Kidney (tissue), 13 donors: ENCODE measurements at regions not wholly inside any gene's neighbourhood (a gene's known extent, or its start where the extent isn't known, plus 50 kb on each side); places are given as distances from the start of the nearest gene placed in this dataset.

Source experiments
- DNase-seq, 5 donors: peaks; one replicate each; pipeline ENCODE4 v3.0.0-alpha.2; 2013 to 2020
- FAIRE-seq: peaks from 2 replicates; lab custom pipeline; 2012; peaks lifted over from hg19 to GRCh38; lab: Jason Lieb, UNC
- H3K27ac ChIP-seq, 2 donors: one replicate each; pipeline ENCODE4 v1.7.0; 2013; ENCODE audit warnings: low read depth in 2 of 2, low read length in 2 of 2, inconsistent platforms in 1 of 2
- H3K27me3 ChIP-seq: one replicate; pipeline ENCODE4 v1.7.1; 2013; ENCODE audit warnings: low read length, inconsistent platforms; ENCODE audit not compliant: control insufficient read depth, insufficient read depth
- H3K36me3 ChIP-seq, 3 donors: one replicate each; pipeline versions ENCODE4 v1.7.0 to v1.7.1; 2013; ENCODE audit warnings: low read length in 3 of 3, control low read depth in 1 of 3, inconsistent platforms in 1 of 3; ENCODE audit not compliant: insufficient read depth in 3 of 3, control insufficient read depth in 2 of 3
- H3K4me1 ChIP-seq, 3 donors: one replicate each; pipeline versions ENCODE4 v1.7.0 to v1.7.1; 2013; ENCODE audit warnings: low read length in 3 of 3, inconsistent platforms in 1 of 3, low read depth in 1 of 3; ENCODE audit not compliant: control insufficient read depth in 2 of 3, insufficient read depth in 2 of 3
- H3K4me3 ChIP-seq, 3 donors: one replicate each; pipeline versions ENCODE4 v1.7.0 to v1.8.1; 2013; ENCODE audit warnings: low read length in 3 of 3, control low read depth in 1 of 3, inconsistent platforms in 1 of 3
- H3K9ac ChIP-seq, 3 donors: one replicate each; pipeline versions ENCODE4 v1.7.0 to v1.7.1; 2013; ENCODE audit warnings: low read length in 3 of 3, control low read depth in 1 of 3, inconsistent platforms in 1 of 3
- H3K9me3 ChIP-seq, 3 donors: one replicate each; pipeline versions ENCODE4 v1.7.0 to v1.7.1; 2013; ENCODE audit warnings: low read length in 3 of 3, control low read depth in 1 of 3, inconsistent platforms in 1 of 3; ENCODE audit not compliant: control insufficient read depth in 2 of 3, insufficient read depth in 1 of 3
- intact Hi-C: fragments of 100-400 bp; cut with DNase I; formaldehyde crosslinking; loops from one replicate; pipeline ENCODE4 v1.11.1; 2022
- TF ChIP-seq, protein P1 (sequence below): IDR thresholded peaks from 3 replicates; pipeline ENCODE4 v1.5.1; 2012; ENCODE audit warnings: mild to moderate bottlenecking, moderate library complexity, borderline replicate concordance; ENCODE audit not compliant: insufficient read depth; ENCODE audit errors: extremely low read depth
- donor health status: control.
- donor health status: control.
- donor health status: control.
- donor health status: control.
- donor health status: control.
- donor health status: DM: yes; HTN: yes; CAD: no.
- donor health status: Normal renal cell carcinoma (clear cell type).

DNA sequence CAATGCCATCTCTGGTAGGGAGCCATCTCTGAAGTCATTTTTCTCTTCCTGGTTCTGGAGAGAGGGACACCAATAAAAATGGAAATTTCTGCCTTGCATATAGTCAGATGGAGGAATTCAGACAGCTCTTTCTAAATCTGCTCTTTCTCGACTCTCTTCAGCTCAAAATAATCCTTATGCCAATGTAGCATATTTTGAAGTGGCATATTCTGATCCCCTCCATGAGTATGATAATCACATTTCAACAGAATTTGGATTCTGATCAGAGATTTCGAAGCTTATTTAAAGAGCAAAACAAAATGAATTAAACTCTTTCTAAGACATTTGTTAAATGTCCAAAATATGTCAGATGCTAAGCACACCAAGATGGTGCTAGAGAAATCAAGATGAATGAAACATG, 267.1 kb upstream of the BTBD3 start:
- FAIRE-seq (no peak), DNase-seq (no peak)
- Histone ChIP-seq H3K27ac (no peak overlapping the region), H3K36me3 (no peaks in the 10 kb centered on the region), H3K4me3 (no peak overlapping the region), H3K9ac (no peak overlapping the region), H3K9me3 (no peaks in the 10 kb centered on the region), H3K4me1 (no peaks in the 10 kb centered on the region), H3K27me3 (no peaks in the 10 kb centered on the region)
- intact Hi-C loops: no loop called here
- TF ChIP-seq, protein P1, sequence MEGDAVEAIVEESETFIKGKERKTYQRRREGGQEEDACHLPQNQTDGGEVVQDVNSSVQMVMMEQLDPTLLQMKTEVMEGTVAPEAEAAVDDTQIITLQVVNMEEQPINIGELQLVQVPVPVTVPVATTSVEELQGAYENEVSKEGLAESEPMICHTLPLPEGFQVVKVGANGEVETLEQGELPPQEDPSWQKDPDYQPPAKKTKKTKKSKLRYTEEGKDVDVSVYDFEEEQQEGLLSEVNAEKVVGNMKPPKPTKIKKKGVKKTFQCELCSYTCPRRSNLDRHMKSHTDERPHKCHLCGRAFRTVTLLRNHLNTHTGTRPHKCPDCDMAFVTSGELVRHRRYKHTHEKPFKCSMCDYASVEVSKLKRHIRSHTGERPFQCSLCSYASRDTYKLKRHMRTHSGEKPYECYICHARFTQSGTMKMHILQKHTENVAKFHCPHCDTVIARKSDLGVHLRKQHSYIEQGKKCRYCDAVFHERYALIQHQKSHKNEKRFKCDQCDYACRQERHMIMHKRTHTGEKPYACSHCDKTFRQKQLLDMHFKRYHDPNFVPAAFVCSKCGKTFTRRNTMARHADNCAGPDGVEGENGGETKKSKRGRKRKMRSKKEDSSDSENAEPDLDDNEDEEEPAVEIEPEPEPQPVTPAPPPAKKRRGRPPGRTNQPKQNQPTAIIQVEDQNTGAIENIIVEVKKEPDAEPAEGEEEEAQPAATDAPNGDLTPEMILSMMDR: no peak

DNA sequence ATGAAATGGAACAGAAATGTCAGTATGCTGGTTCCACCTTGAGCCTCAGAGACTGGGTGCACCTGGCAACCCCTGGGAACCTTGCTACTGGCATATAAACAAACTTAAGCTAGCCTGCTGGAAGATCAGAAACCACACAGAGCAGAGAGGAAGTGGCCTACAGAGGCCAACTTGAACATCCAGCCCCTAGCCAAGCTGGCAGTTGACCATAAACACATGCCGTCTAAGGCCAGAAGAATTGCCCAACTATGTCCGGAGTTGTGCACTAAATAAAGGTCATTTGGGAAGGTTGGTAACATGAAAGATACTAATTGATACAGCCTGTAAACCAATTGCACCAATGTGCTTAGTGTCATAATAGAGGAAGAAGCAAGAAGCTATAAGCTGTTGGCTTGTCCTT, 266.6 kb upstream of the BTBD3 start:
- TF ChIP-seq, protein P1: no peak
- DNase-seq (no peak), FAIRE-seq (no peak)
- intact Hi-C loops: no loop called here
- Histone ChIP-seq H3K4me1 (no peaks in the 10 kb centered on the region), H3K9ac (no peak overlapping the region), H3K27me3 (no peaks in the 10 kb centered on the region), H3K27ac (no peak overlapping the region), H3K4me3 (no peak overlapping the region), H3K9me3 (no peaks in the 10 kb centered on the region), H3K36me3 (no peaks in the 10 kb centered on the region)

DNA sequence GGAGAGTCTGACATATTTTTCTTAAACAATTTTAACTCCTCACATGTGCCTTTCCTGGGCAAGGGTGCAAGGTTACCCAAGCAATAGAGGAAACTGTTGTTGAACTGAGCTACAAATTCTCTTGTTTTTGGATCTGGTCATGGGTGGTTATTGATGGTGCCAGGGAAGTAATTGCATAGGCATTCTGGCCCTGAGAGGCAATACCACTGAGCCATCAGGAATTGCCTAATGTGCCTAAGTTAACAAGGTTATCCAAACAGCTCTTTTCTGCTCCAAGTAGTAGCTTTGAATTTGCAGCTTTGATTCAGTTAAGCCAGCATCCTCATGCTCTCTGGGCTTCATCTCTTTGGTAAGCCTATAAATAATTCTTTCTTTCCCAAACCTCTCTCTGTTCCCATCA, 266.0 kb upstream of the BTBD3 start:
- H3K9ac ChIP-seq: no peak overlapping the region
- intact Hi-C loops: no loop called here
- DNase-seq: no peak

More for the DNA sequence above, 266.0 kb upstream of the BTBD3 start:
- Histone ChIP-seq H3K27ac (no peak overlapping the region), H3K4me3 (no peak overlapping the region), H3K27me3 (no peaks in the 10 kb centered on the region), H3K9me3 (no peaks in the 10 kb centered on the region), H3K4me1 (no peaks in the 10 kb centered on the region), H3K36me3 (no peaks in the 10 kb centered on the region)
- TF ChIP-seq, protein P1: no peak
- FAIRE-seq: no peak
